ENCODE measurements at regions not wholly inside any gene's neighbourhood (a gene's known extent, or its start where the extent isn't known, plus 50 kb on each side); places are given as distances from the start of the nearest gene placed in this dataset.
A peak's percentile ranks its signal among the peaks of the same experiment; 100 is the strongest.

- DNase-seq (ENCODE audit: low read depth), result no peak
- in situ Hi-C loops (cut with HindIII; ENCODE audit: low sequenced_read_pairs), result no loop called here
- H3K4me3 ChIP-seq (ENCODE audit: low read depth, low read length), result no peak overlapping the region
- TF ChIP-seq CTCF (IDR thresholded peaks at IDR 0.05; ENCODE audit: low read depth, low read length, missing control alignments), result no peak
Measured at GRCh38 chr1:56329970-56330369, 249.4 kb downstream of the PLPP3 start.

GRCh38 chr1:56327195-56327594 is 252.2 kb downstream of the PLPP3 start:
- in situ Hi-C loops (cut with HindIII; ENCODE audit: low sequenced_read_pairs), result no loop called here
- no peak overlapping the region for H3K4me3 ChIP-seq (ENCODE audit: low read depth, low read length)
- no peak for TF ChIP-seq CTCF (IDR thresholded peaks at IDR 0.05; ENCODE audit: low read depth, low read length, missing control alignments)
- DNase-seq (ENCODE audit: low read depth), result no peak

- DNase-seq (ENCODE audit: low read depth), result peak; percentile 35
- H3K4me3 ChIP-seq (ENCODE audit: low read depth, low read length), result no peak overlapping the region
- in situ Hi-C loops (cut with HindIII; ENCODE audit: low sequenced_read_pairs), result no loop called here
- TF ChIP-seq CTCF (IDR thresholded peaks at IDR 0.05; ENCODE audit: low read depth, low read length, missing control alignments), result no peak
Measured at GRCh38 chr1:56326056-56326455, 253.3 kb downstream of the PLPP3 start.

- in situ Hi-C loops (cut with HindIII; ENCODE audit: low sequenced_read_pairs), result no loop called here
- DNase-seq (ENCODE audit: low read depth), result no peak
Measured at GRCh38 chr1:56324504-56324903, 254.9 kb downstream of the PLPP3 start.

GRCh38 chr1:56322211-56322610 is 257.2 kb downstream of the PLPP3 start:
- in situ Hi-C loops (cut with HindIII; ENCODE audit: low sequenced_read_pairs), result no loop called here
- no peak for TF ChIP-seq CTCF (IDR thresholded peaks at IDR 0.05; ENCODE audit: low read depth, low read length, missing control alignments)
- H3K4me3 ChIP-seq (ENCODE audit: low read depth, low read length), result no peak overlapping the region
- DNase-seq (ENCODE audit: low read depth), result no peak

More at GRCh38 chr1:56324504-56324903, 254.9 kb downstream of the PLPP3 start:
- no peak overlapping the region for H3K4me3 ChIP-seq (ENCODE audit: low read depth, low read length)
- TF ChIP-seq CTCF (IDR thresholded peaks at IDR 0.05; ENCODE audit: low read depth, low read length, missing control alignments), result no peak

- DNase-seq (ENCODE audit: low read depth), result no peak
- TF ChIP-seq CTCF (IDR thresholded peaks at IDR 0.05; ENCODE audit: low read depth, low read length, missing control alignments), result no peak
- H3K4me3 ChIP-seq (ENCODE audit: low read depth, low read length), result no peak overlapping the region
- in situ Hi-C loops (cut with HindIII; ENCODE audit: low sequenced_read_pairs), result no loop called here
Measured at GRCh38 chr1:56321150-56321490, 258.2 kb downstream of the PLPP3 start.

Measured in astrocyte of the cerebellum (primary cell).